Mucosa of descending colon (tissue), 3 donors: ENCODE measurements at regions not wholly inside any gene's neighbourhood (a gene's known extent, or its start where the extent isn't known, plus 50 kb on each side); places are given as distances from the start of the nearest gene placed in this dataset.

Source experiments
- ATAC-seq: fragments of 200-7000 bp; cut with Tn5 transposase; one replicate; pipeline ENCODE4 v1.9.1; 2020; ENCODE audit warnings: mild to moderate bottlenecking, moderate library complexity
- DNase-seq, 3 donors: peaks; one replicate each; pipeline ENCODE4 v3.0.0-alpha.2; 2020
- H3K36me3 ChIP-seq: fragments of 200-600 bp; one replicate; pipeline ENCODE4 v1.8.0; 2021; ENCODE audit warnings: low read depth, mild to moderate bottlenecking
- H3K4me1 ChIP-seq: fragments of 200-600 bp; one replicate; pipeline ENCODE4 v1.8.0; 2021; ENCODE audit warnings: low read depth, mild to moderate bottlenecking
- H3K4me3 ChIP-seq: fragments of 200-600 bp; one replicate; pipeline ENCODE4 v1.8.0; 2021; ENCODE audit warnings: mild to moderate bottlenecking
- H3K9me3 ChIP-seq: fragments of 200-600 bp; one replicate; pipeline ENCODE4 v1.8.0; 2021; ENCODE audit warnings: mild to moderate bottlenecking
- CTCF ChIP-seq: fragments of 200-600 bp; IDR thresholded peaks from one replicate; pipeline ENCODE4 v1.8.0; 2022; ENCODE audit warnings: antibody characterized with exemption, mild to moderate bottlenecking
- intact Hi-C, 2 donors: fragments of 100-400 bp; cut with DNase I in 1 of 2; cut with micrococcal nuclease in 1 of 2; formaldehyde crosslinking; loops; one replicate each; pipeline versions ENCODE4 v1.11.0 to v1.11.1; 2022; cut with DNase I, micrococcal nuclease
- donor health status: DM: no; HTN: no; CAD: no; lungs with moderate emphysema.
- donor health status: DM: no; HTN: no; CAD: no.
- donor health status: DM: no; HTN: yes; CAD: no.

GRCh38 chr4:136219592-136220125, 1312.6 kb downstream of the PCDH18 start:
- no peaks in the 10 kb centered on the region for H3K4me1 ChIP-seq
- no peak overlapping the region for H3K4me3 ChIP-seq
- no peak for TF ChIP-seq CTCF
- intact Hi-C loops, result no loop called here
- ATAC-seq, result no peak
- no peaks in the 10 kb centered on the region for H3K9me3 ChIP-seq
- DNase-seq, result no peak
- no peaks in the 10 kb centered on the region for H3K36me3 ChIP-seq

- Histone ChIP-seq H3K4me3 (no peak overlapping the region), H3K9me3 (peaks cover 6% of the 10 kb centered on the region), H3K36me3 (no peaks in the 10 kb centered on the region), H3K4me1 (no peaks in the 10 kb centered on the region)
- no peak for TF ChIP-seq CTCF
- intact Hi-C loops, result no loop called here
- ATAC-seq, result no peak
- DNase-seq, result no peak
These were observed 1329.1 kb downstream of the PCDH18 start for GRCh38 chr4:136203199-136203598.

GRCh38 chr4:136198358-136198757, 1333.9 kb downstream of the PCDH18 start:
- H3K36me3 ChIP-seq, result no peaks in the 10 kb centered on the region
- DNase-seq (no peak), ATAC-seq (no peak)
- H3K9me3 ChIP-seq, result peaks cover 6% of the 10 kb centered on the region
- TF ChIP-seq CTCF, result no peak
- intact Hi-C loops, result no loop called here
- H3K4me1 ChIP-seq, result no peaks in the 10 kb centered on the region
- no peak overlapping the region for H3K4me3 ChIP-seq

- intact Hi-C loops, result no loop called here
- no peaks in the 10 kb centered on the region for H3K4me1 ChIP-seq
- no peaks in the 10 kb centered on the region for H3K9me3 ChIP-seq
- DNase-seq (no peak), ATAC-seq (no peak)
- TF ChIP-seq CTCF, result no peak
- H3K4me3 ChIP-seq, result no peak overlapping the region
- H3K36me3 ChIP-seq, result no peaks in the 10 kb centered on the region
These were observed 1337.3 kb downstream of the PCDH18 start for GRCh38 chr4:136194962-136195361.

- Histone ChIP-seq H3K4me1 (no peaks in the 10 kb centered on the region), H3K9me3 (no peaks in the 10 kb centered on the region), H3K4me3 (no peak overlapping the region), H3K36me3 (no peaks in the 10 kb centered on the region)
- TF ChIP-seq CTCF, result no peak
- ATAC-seq (no peak), DNase-seq (no peak)
- intact Hi-C loops, result no loop called here
These were observed 1345.6 kb downstream of the PCDH18 start for GRCh38 chr4:136186650-136187049.

- no peaks in the 10 kb centered on the region for H3K9me3 ChIP-seq
- ATAC-seq (no peak), DNase-seq (no peak)
- no peak for TF ChIP-seq CTCF
- intact Hi-C loops, result no loop called here
- no peak overlapping the region for H3K4me3 ChIP-seq
- H3K36me3 ChIP-seq, result no peaks in the 10 kb centered on the region
- H3K4me1 ChIP-seq, result no peaks in the 10 kb centered on the region
These were observed 1348.8 kb downstream of the PCDH18 start for GRCh38 chr4:136183513-136183912.
